SU-DHL-6 (cell line): ENCODE measurements at regions not wholly inside any gene's neighbourhood (a gene's known extent, or its start where the extent isn't known, plus 50 kb on each side); places are given as distances from the start of the nearest gene placed in this dataset.

Source experiments
- H2AFZ ChIP-seq: fragments of 200-600 bp; sonication (generic); 2 replicates; pipeline ENCODE4 v1.6.1; 2014; ENCODE audit warnings: low read depth, mild to moderate bottlenecking, moderate library complexity, mixed read lengths, antibody characterized with exemption, low read length; ENCODE audit not compliant: severe bottlenecking
- H3F3A ChIP-seq: fragments of 200-600 bp; shearing (Covaris generic); 2 replicates; pipeline ENCODE4 v1.6.0; 2016; ENCODE audit warnings: antibody characterized with exemption, mild to moderate bottlenecking; ENCODE audit not compliant: insufficient read depth
- H3K27ac ChIP-seq: fragments of 200-600 bp; sonication (generic); 2 replicates; pipeline ENCODE4 v1.5.1; 2016; ENCODE audit warnings: low read depth, mild to moderate bottlenecking, low read length, moderate library complexity, mixed read lengths
- H3K27me3 ChIP-seq: fragments of 200-600 bp; sonication (generic), shearing (Covaris generic); 2 replicates; pipeline ENCODE4 v1.6.0; 2014; ENCODE audit warnings: mild to moderate bottlenecking, low read length
- H3K36me3 ChIP-seq: fragments of 200-600 bp; sonication (generic); 2 replicates; pipeline ENCODE4 v1.6.1; 2014; ENCODE audit warnings: mild to moderate bottlenecking, low read length, mixed read lengths
- H3K4me2 ChIP-seq: fragments of 300-600, 200-600 bp; shearing (Covaris generic), sonication (generic); 2 replicates; pipeline ENCODE4 v1.6.0; 2014; ENCODE audit warnings: low read length, low read depth, mild to moderate bottlenecking; ENCODE audit not compliant: poor library complexity, severe bottlenecking
- H3K4me3 ChIP-seq: fragments of 200-600 bp; sonication (generic); 2 replicates; pipeline ENCODE4 v1.5.1; 2014; ENCODE audit warnings: antibody characterized with exemption, low read length, mild to moderate bottlenecking, mixed read lengths; ENCODE audit not compliant: insufficient read depth, poor library complexity, severe bottlenecking
- H3K79me2 ChIP-seq: fragments of 200-600 bp; sonication (generic); 2 replicates; pipeline ENCODE4 v1.6.1; 2014; ENCODE audit warnings: mild to moderate bottlenecking, low read length, moderate library complexity; ENCODE audit not compliant: insufficient read depth
- H3K9ac ChIP-seq: fragments of 200-600 bp; sonication (generic); 2 replicates; pipeline ENCODE4 v1.7.0; 2014; ENCODE audit warnings: mild to moderate bottlenecking, low read length
- H3K9me2 ChIP-seq: fragments of 200-600 bp; sonication (generic); replicated peaks from 2 replicates; pipeline ENCODE4 v1.6.1; 2014; ENCODE audit warnings: low read length; ENCODE audit not compliant: insufficient read depth
- H3K9me3 ChIP-seq: fragments of 200-600 bp; sonication (generic); 2 replicates; pipeline ENCODE4 v1.6.1; 2014; ENCODE audit warnings: low read length, mixed read lengths; ENCODE audit not compliant: insufficient read depth
- H4K20me1 ChIP-seq: fragments of 200-600 bp; sonication (generic); 2 replicates; pipeline ENCODE4 v1.6.1; 2014; ENCODE audit warnings: low read depth, mild to moderate bottlenecking, antibody characterized with exemption, low read length, moderate library complexity, mixed read lengths
- EZH2phosphoT487 ChIP-seq: fragments of 200-600 bp; sonication (generic), shearing (Covaris generic); conservative IDR thresholded peaks from 2 replicates; pipeline ENCODE4 v1.6.1; 2018; ENCODE audit warnings: mild to moderate bottlenecking, antibody characterized with exemption, low read length, moderate library complexity, mixed read lengths
- TF ChIP-seq, protein P1 (sequence below): fragments of 200-600 bp; sonication (generic); IDR thresholded peaks from one replicate; pipeline ENCODE4 v1.5.1; 2017; ENCODE audit warnings: antibody characterized with exemption, mild to moderate bottlenecking, low read length, moderate library complexity; ENCODE audit not compliant: insufficient read depth, poor library complexity, severe bottlenecking

GRCh38 chr13:34129436-34129835 is 311.5 kb downstream of the RFC3 start:
- H2AFZ ChIP-seq = no peak overlapping the region
- H3K9me2 ChIP-seq = no peaks in the 10 kb centered on the region
- no peaks in the 10 kb centered on the region for H3K9me3 ChIP-seq
- H3K27me3 ChIP-seq = no peaks in the 10 kb centered on the region
- H3K4me2 ChIP-seq = no peak overlapping the region
- no peaks in the 10 kb centered on the region for H3F3A ChIP-seq
- no peaks in the 10 kb centered on the region for H3K79me2 ChIP-seq
- H4K20me1 ChIP-seq = no peaks in the 10 kb centered on the region
- H3K4me3 ChIP-seq = no peak overlapping the region
- TF ChIP-seq, protein P1, sequence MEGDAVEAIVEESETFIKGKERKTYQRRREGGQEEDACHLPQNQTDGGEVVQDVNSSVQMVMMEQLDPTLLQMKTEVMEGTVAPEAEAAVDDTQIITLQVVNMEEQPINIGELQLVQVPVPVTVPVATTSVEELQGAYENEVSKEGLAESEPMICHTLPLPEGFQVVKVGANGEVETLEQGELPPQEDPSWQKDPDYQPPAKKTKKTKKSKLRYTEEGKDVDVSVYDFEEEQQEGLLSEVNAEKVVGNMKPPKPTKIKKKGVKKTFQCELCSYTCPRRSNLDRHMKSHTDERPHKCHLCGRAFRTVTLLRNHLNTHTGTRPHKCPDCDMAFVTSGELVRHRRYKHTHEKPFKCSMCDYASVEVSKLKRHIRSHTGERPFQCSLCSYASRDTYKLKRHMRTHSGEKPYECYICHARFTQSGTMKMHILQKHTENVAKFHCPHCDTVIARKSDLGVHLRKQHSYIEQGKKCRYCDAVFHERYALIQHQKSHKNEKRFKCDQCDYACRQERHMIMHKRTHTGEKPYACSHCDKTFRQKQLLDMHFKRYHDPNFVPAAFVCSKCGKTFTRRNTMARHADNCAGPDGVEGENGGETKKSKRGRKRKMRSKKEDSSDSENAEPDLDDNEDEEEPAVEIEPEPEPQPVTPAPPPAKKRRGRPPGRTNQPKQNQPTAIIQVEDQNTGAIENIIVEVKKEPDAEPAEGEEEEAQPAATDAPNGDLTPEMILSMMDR = no peak
- TF ChIP-seq EZH2phosphoT487 = no peak
- H3K27ac ChIP-seq = no peak overlapping the region
- H3K9ac ChIP-seq = no peak overlapping the region
- no peaks in the 10 kb centered on the region for H3K36me3 ChIP-seq

GRCh38 chr13:34137200-34137599 is 319.3 kb downstream of the RFC3 start:
- Histone ChIP-seq H3F3A (no peaks in the 10 kb centered on the region), H3K9ac (no peak overlapping the region), H2AFZ (no peak overlapping the region), H3K4me3 (no peak overlapping the region), H3K9me2 (no peaks in the 10 kb centered on the region), H3K9me3 (no peaks in the 10 kb centered on the region), H4K20me1 (no peaks in the 10 kb centered on the region), H3K36me3 (no peaks in the 10 kb centered on the region), H3K4me2 (no peak overlapping the region), H3K27me3 (no peaks in the 10 kb centered on the region), H3K27ac (no peak overlapping the region), H3K79me2 (no peaks in the 10 kb centered on the region)
- no peak for TF ChIP-seq EZH2phosphoT487
- TF ChIP-seq, protein P1 = no peak

GRCh38 chr13:34139660-34140227 is 321.8 kb downstream of the RFC3 start:
- Histone ChIP-seq H3K4me2 (no peak overlapping the region), H3K36me3 (no peaks in the 10 kb centered on the region), H3K27ac (no peak overlapping the region), H3K4me3 (no peak overlapping the region), H4K20me1 (no peaks in the 10 kb centered on the region), H3F3A (no peaks in the 10 kb centered on the region), H3K79me2 (no peaks in the 10 kb centered on the region), H3K9ac (no peak overlapping the region), H3K9me3 (no peaks in the 10 kb centered on the region), H3K9me2 (no peaks in the 10 kb centered on the region), H2AFZ (no peak overlapping the region), H3K27me3 (no peaks in the 10 kb centered on the region)
- no peak for TF ChIP-seq EZH2phosphoT487
- TF ChIP-seq, protein P1 = no peak

GRCh38 chr13:34143637-34144036 is 325.7 kb downstream of the RFC3 start:
- no peak overlapping the region for H3K4me2 ChIP-seq
- no peaks in the 10 kb centered on the region for H3K9me3 ChIP-seq
- H3K9me2 ChIP-seq = no peaks in the 10 kb centered on the region
- H3K4me3 ChIP-seq = no peak overlapping the region
- H3K27ac ChIP-seq = no peak overlapping the region
- TF ChIP-seq EZH2phosphoT487 = no peak
- TF ChIP-seq, protein P1 = no peak
- H3K36me3 ChIP-seq = no peaks in the 10 kb centered on the region
- H3F3A ChIP-seq = no peaks in the 10 kb centered on the region
- H3K9ac ChIP-seq = no peak overlapping the region
- no peaks in the 10 kb centered on the region for H3K79me2 ChIP-seq
- no peaks in the 10 kb centered on the region for H4K20me1 ChIP-seq
- no peak overlapping the region for H2AFZ ChIP-seq
- no peaks in the 10 kb centered on the region for H3K27me3 ChIP-seq
